ENCODE measurements at regions not wholly inside any gene's neighbourhood (a gene's known extent, or its start where the extent isn't known, plus 50 kb on each side); places are given as distances from the start of the nearest gene placed in this dataset.
A peak's percentile ranks its signal among the peaks of the same experiment; 100 is the strongest.

- intact Hi-C loops (cut with DNase I; ENCODE audit: low total_unique reads) = no loop called here
- DNase-seq = no peak
- Histone ChIP-seq H3K4me1 (peaks cover 10 to 13% of the 10 kb centered on the region in 2 donors), H3K9me3 (no peaks in the 10 kb centered on the region), H3K27me3 (no peaks in the 10 kb centered on the region), H3K4me3 (no peak overlapping the region), H3K36me3 (no peaks in the 10 kb centered on the region), H3K27ac (peak overlapping the region in 1 of 2 donors; percentile 12)
- TF ChIP-seq CTCF (IDR thresholded peaks at IDR 0.05) (no peak), POLR2A (IDR thresholded peaks at IDR 0.05) (no peak)
Observed at GRCh38 chr7:131061158-131061557, 266.5 kb upstream of the MKLN1 start.

GRCh38 chr7:131061818-131062217 lies 265.9 kb upstream of the MKLN1 start:
- Histone ChIP-seq H3K27me3 (no peaks in the 10 kb centered on the region), H3K9me3 (no peaks in the 10 kb centered on the region), H3K4me3 (no peak overlapping the region), H3K27ac (no peak overlapping the region), H3K4me1 (peaks cover 10 to 12% of the 10 kb centered on the region in 2 donors), H3K36me3 (no peaks in the 10 kb centered on the region)
- no peak for DNase-seq
- intact Hi-C loops (cut with DNase I; ENCODE audit: low total_unique reads) = no loop called here
- TF ChIP-seq CTCF (IDR thresholded peaks at IDR 0.05) (no peak), POLR2A (IDR thresholded peaks at IDR 0.05) (no peak)

- no peak for TF ChIP-seq CTCF (IDR thresholded peaks at IDR 0.05)
- TF ChIP-seq POLR2A (IDR thresholded peaks at IDR 0.05) = no peak
- Histone ChIP-seq H3K4me3 (no peak overlapping the region), H3K36me3 (no peaks in the 10 kb centered on the region), H3K27ac (peak overlapping the region; percentile 1 to 36), H3K27me3 (no peaks in the 10 kb centered on the region), H3K4me1 (peaks cover 6 to 16% of the 10 kb centered on the region in 2 donors), H3K9me3 (no peaks in the 10 kb centered on the region)
- intact Hi-C loops (cut with DNase I; ENCODE audit: low total_unique reads) = no loop called here
- DNase-seq = no peak
Observed at GRCh38 chr7:131066635-131067034, 261.0 kb upstream of the MKLN1 start.

- Histone ChIP-seq H3K4me1 (peaks cover 6 to 16% of the 10 kb centered on the region in 2 donors), H3K27me3 (no peaks in the 10 kb centered on the region), H3K9me3 (no peaks in the 10 kb centered on the region), H3K36me3 (no peaks in the 10 kb centered on the region), H3K4me3 (no peak overlapping the region), H3K27ac (peak overlapping the region in 1 of 2 donors; percentile 36)
- no peak for TF ChIP-seq POLR2A (IDR thresholded peaks at IDR 0.05)
- no peak for TF ChIP-seq CTCF (IDR thresholded peaks at IDR 0.05)
- DNase-seq = no peak
- intact Hi-C loops (cut with DNase I; ENCODE audit: low total_unique reads) = no loop called here
Observed at GRCh38 chr7:131067220-131067619, 260.5 kb upstream of the MKLN1 start.

- peak overlapping the region in 1 of 2 donors; percentile 13 for H3K27ac ChIP-seq
- H3K4me3 ChIP-seq = no peak overlapping the region
- H3K9me3 ChIP-seq = no peaks in the 10 kb centered on the region
- TF ChIP-seq CTCF (IDR thresholded peaks at IDR 0.05) (peak in 3 of 4 experiments; percentile 14 to 36 (median 23)), POLR2A (IDR thresholded peaks at IDR 0.05) (no peak)
- no peaks in the 10 kb centered on the region for H3K36me3 ChIP-seq
- H3K4me1 ChIP-seq = peaks cover 3 to 16% of the 10 kb centered on the region in 2 donors
- intact Hi-C loops (cut with DNase I; ENCODE audit: low total_unique reads) = no loop called here
- DNase-seq = no peak
- no peaks in the 10 kb centered on the region for H3K27me3 ChIP-seq
Observed at GRCh38 chr7:131068604-131069021, 259.1 kb upstream of the MKLN1 start.
